WTC11 (cell line): ENCODE measurements at regions not wholly inside any gene's neighbourhood (a gene's known extent, or its start where the extent isn't known, plus 50 kb on each side); places are given as distances from the start of the nearest gene placed in this dataset.

ENCODE experiments used
- ATAC-seq: fragments of 200-7000 bp; cut with Tn5 transposase; 2 replicates; pipeline ENCODE4 v1.10.0; 2021; ENCODE audit warnings: mild to moderate bottlenecking, moderate library complexity
- CTCF ChIA-PET: fragments of 300-600 bp; sonication (Branson Sonifier 250); formaldehyde crosslinking; loops from one replicate; lab custom pipeline; 2021; ENCODE audit warnings: antibody characterized with exemption; lab: Charles Lee
- POLR2A ChIA-PET: fragments of 350-600 bp; sonication (Branson Sonifier 250); formaldehyde crosslinking; loops from one replicate; lab custom pipeline; 2021; ENCODE audit warnings: antibody characterized with exemption; lab: Charles Lee
- DNase-seq: peaks from one replicate; pipeline ENCODE4 v3.0.0; 2021; ENCODE audit warnings: low spot score
- H3K27ac Mint-ChIP-seq: 2 replicates; pipeline ENCODE4 v1.8.0; 2021; ENCODE audit warnings: mixed read lengths
- H3K27me3 Mint-ChIP-seq: 2 replicates; pipeline ENCODE4 v1.8.0; 2021; ENCODE audit warnings: low read depth, mild to moderate bottlenecking, moderate library complexity, mixed read lengths
- H3K36me3 Mint-ChIP-seq: 2 replicates; pipeline ENCODE4 v1.8.0; 2021; ENCODE audit warnings: mixed read lengths
- H3K4me1 Mint-ChIP-seq: 2 replicates; pipeline ENCODE4 v1.8.0; 2022; ENCODE audit warnings: mixed read lengths
- H3K4me3 Mint-ChIP-seq: 2 replicates; pipeline ENCODE4 v1.8.0; 2021; ENCODE audit warnings: mild to moderate bottlenecking, moderate library complexity, mixed read lengths
- H3K9me3 Mint-ChIP-seq: 2 replicates; pipeline ENCODE4 v1.8.0; 2021; ENCODE audit warnings: mixed read lengths
- ATF6 ChIP-seq: sonication (generic); formaldehyde crosslinking; IDR thresholded peaks from 2 replicates; pipeline ENCODE4 v1.8.1; 2023; ENCODE audit warnings: mild to moderate bottlenecking, missing genetic modification reagents
- CREB1 ChIP-seq: sonication (generic); formaldehyde crosslinking; IDR thresholded peaks from 2 replicates; pipeline ENCODE4 v1.8.0; 2023; ENCODE audit warnings: mild to moderate bottlenecking, missing genetic modification reagents
- EMX1 ChIP-seq: fragments of 250-450 bp; sonication (Bioruptor Pico); IDR thresholded peaks from 2 replicates; pipeline ENCODE4 v1.8.0; 2021; ENCODE audit warnings: mild to moderate bottlenecking
- FOXP4 ChIP-seq: sonication (generic); formaldehyde crosslinking; IDR thresholded peaks from 2 replicates; pipeline ENCODE4 v1.8.0; 2022; ENCODE audit warnings: mild to moderate bottlenecking, missing genetic modification reagents
- KAT7 ChIP-seq: sonication (generic); formaldehyde crosslinking; IDR thresholded peaks from 2 replicates; pipeline ENCODE4 v1.8.1; 2023; ENCODE audit warnings: missing genetic modification reagents, mild to moderate bottlenecking, borderline replicate concordance
- NFATC4 ChIP-seq: fragments of 250-450 bp; sonication (Bioruptor Pico); IDR thresholded peaks from 2 replicates; pipeline ENCODE4 v1.9.0; 2021; ENCODE audit warnings: mild to moderate bottlenecking
- NFYB ChIP-seq: sonication (generic); formaldehyde crosslinking; conservative IDR thresholded peaks from 2 replicates; pipeline ENCODE4 v1.8.0; 2022; ENCODE audit warnings: low read depth, missing genetic modification reagents
- NR1H2 ChIP-seq: sonication (generic); formaldehyde crosslinking; IDR thresholded peaks from 2 replicates; pipeline ENCODE4 v1.9.0; 2021; ENCODE audit warnings: mild to moderate bottlenecking, moderate library complexity, missing genetic modification reagents
- USF2 ChIP-seq: sonication (generic); formaldehyde crosslinking; IDR thresholded peaks from 2 replicates; pipeline ENCODE4 v1.8.1; 2023; ENCODE audit warnings: mild to moderate bottlenecking, missing genetic modification reagents, moderate library complexity
- ZBTB21 ChIP-seq: sonication (generic); formaldehyde crosslinking; IDR thresholded peaks from 2 replicates; pipeline ENCODE4 v1.8.1; 2023; ENCODE audit warnings: mild to moderate bottlenecking, missing genetic modification reagents, borderline replicate concordance
- ZNF232 ChIP-seq: sonication (generic); formaldehyde crosslinking; IDR thresholded peaks from 2 replicates; pipeline ENCODE4 v1.8.0; 2022; ENCODE audit warnings: mild to moderate bottlenecking, missing genetic modification reagents
- ZNF317 ChIP-seq: sonication (generic); formaldehyde crosslinking; IDR thresholded peaks from 2 replicates; pipeline ENCODE4 v1.8.1; 2023; ENCODE audit warnings: low read depth, mild to moderate bottlenecking, moderate library complexity, missing genetic modification reagents, borderline replicate concordance
- ZNF396 ChIP-seq: fragments of 250-450 bp; sonication (Bioruptor Pico); IDR thresholded peaks from 2 replicates; pipeline ENCODE4 v1.8.0; 2021; ENCODE audit warnings: mild to moderate bottlenecking, moderate library complexity, borderline replicate concordance
- ZNF532 ChIP-seq: fragments of 250-450 bp; sonication (Bioruptor Pico); IDR thresholded peaks from 2 replicates; pipeline ENCODE4 v1.9.0; 2021; ENCODE audit warnings: mild to moderate bottlenecking, borderline replicate concordance
- TF ChIP-seq, protein P1 (sequence below): sonication (generic); formaldehyde crosslinking; IDR thresholded peaks from 2 replicates; pipeline ENCODE4 v1.8.0; 2023; ENCODE audit warnings: mild to moderate bottlenecking, missing genetic modification reagents
- TF ChIP-seq, protein P2 (sequence below): sonication (generic); formaldehyde crosslinking; IDR thresholded peaks from 2 replicates; pipeline ENCODE4 v1.8.1; 2022; ENCODE audit warnings: low read depth, missing genetic modification reagents, borderline replicate concordance

GRCh38 chr2:136297994-136298393 lies 180.0 kb upstream of the CXCR4 start:
- Mint-ChIP-seq H3K4me1 (no peaks in the 10 kb centered on the region), H3K27me3 (no peaks in the 10 kb centered on the region), H3K27ac (no peak overlapping the region), H3K36me3 (no peaks in the 10 kb centered on the region), H3K4me3 (no peak overlapping the region), H3K9me3 (no peaks in the 10 kb centered on the region)
- ATAC-seq (no peak), DNase-seq (no peak)
- POLR2A ChIA-PET: interaction anchor here (0.6 kb wide), 1 partner anchor 14 kb away, joined by 3 read pairs; no protein-coding TSS in a partner anchor
- TF ChIP-seq, protein P1, sequence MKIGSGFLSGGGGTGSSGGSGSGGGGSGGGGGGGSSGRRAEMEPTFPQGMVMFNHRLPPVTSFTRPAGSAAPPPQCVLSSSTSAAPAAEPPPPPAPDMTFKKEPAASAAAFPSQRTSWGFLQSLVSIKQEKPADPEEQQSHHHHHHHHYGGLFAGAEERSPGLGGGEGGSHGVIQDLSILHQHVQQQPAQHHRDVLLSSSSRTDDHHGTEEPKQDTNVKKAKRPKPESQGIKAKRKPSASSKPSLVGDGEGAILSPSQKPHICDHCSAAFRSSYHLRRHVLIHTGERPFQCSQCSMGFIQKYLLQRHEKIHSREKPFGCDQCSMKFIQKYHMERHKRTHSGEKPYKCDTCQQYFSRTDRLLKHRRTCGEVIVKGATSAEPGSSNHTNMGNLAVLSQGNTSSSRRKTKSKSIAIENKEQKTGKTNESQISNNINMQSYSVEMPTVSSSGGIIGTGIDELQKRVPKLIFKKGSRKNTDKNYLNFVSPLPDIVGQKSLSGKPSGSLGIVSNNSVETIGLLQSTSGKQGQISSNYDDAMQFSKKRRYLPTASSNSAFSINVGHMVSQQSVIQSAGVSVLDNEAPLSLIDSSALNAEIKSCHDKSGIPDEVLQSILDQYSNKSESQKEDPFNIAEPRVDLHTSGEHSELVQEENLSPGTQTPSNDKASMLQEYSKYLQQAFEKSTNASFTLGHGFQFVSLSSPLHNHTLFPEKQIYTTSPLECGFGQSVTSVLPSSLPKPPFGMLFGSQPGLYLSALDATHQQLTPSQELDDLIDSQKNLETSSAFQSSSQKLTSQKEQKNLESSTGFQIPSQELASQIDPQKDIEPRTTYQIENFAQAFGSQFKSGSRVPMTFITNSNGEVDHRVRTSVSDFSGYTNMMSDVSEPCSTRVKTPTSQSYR (CRISPR knock-in tag): no peak
- TF ChIP-seq USF2 (no peak), NR1H2 (CRISPR knock-in tag) (no peak), EMX1 (no peak), ATF6 (CRISPR knock-in tag) (no peak), ZNF317 (no peak), ZNF232 (CRISPR knock-in tag) (no peak), FOXP4 (CRISPR knock-in tag) (no peak), ZBTB21 (CRISPR knock-in tag) (no peak), NFATC4 (CRISPR knock-in tag) (no peak), NFYB (CRISPR knock-in tag) (no peak), ZNF532 (no peak), KAT7 (CRISPR knock-in tag) (no peak), ZNF396 (CRISPR knock-in tag) (no peak), CREB1 (CRISPR knock-in tag) (no peak)
- TF ChIP-seq, protein P2, sequence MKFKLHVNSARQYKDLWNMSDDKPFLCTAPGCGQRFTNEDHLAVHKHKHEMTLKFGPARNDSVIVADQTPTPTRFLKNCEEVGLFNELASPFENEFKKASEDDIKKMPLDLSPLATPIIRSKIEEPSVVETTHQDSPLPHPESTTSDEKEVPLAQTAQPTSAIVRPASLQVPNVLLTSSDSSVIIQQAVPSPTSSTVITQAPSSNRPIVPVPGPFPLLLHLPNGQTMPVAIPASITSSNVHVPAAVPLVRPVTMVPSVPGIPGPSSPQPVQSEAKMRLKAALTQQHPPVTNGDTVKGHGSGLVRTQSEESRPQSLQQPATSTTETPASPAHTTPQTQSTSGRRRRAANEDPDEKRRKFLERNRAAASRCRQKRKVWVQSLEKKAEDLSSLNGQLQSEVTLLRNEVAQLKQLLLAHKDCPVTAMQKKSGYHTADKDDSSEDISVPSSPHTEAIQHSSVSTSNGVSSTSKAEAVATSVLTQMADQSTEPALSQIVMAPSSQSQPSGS: no peak
- CTCF ChIA-PET: no interaction called here
